Suprapubic skin (tissue), 4 donors: ENCODE measurements at regions not wholly inside any gene's neighbourhood (a gene's known extent, or its start where the extent isn't known, plus 50 kb on each side); places are given as distances from the start of the nearest gene placed in this dataset.

ENCODE experiments used
- POLR2A ChIP-seq, 2 donors: fragments of 450-650 bp; IDR thresholded peaks; one replicate each; pipeline ENCODE4 v1.6.1; 2017; ENCODE audit warnings: antibody characterized with exemption in 2 of 2, mild to moderate bottlenecking in 2 of 2, moderate library complexity in 2 of 2
- POLR2AphosphoS5 ChIP-seq, 3 donors: sonication (generic); formaldehyde crosslinking; IDR thresholded peaks; one replicate each; pipeline ENCODE4 v1.6.1; 2017; ENCODE audit warnings: antibody characterized with exemption in 3 of 3

DNA sequence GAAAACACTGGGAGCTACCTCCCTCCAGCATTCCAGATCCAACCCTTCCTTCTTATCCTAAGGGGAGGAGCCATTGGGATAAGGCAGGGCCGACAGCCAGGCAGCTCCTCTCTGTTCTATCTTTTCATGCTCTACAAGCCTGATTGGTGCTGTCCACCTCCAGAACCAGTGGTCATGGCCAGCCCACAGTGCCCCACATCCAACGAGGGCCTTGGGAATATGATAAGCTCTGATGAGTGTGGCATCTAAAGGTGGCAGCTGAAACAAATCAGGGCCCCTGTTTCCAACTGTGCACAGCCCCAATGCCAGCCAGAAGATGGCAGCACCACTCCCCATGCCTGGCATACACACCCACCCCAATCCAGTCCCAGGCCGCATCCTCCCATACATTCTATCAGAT is 329.3 kb downstream of the C1D start:
- TF ChIP-seq POLR2AphosphoS5 (IDR thresholded peaks at IDR 0.05) (no peak), POLR2A (IDR thresholded peaks at IDR 0.05) (no peak)
